SK-N-SH treated with all-trans-retinoic acid at 6 μM for 48 hours (cell line): ENCODE measurements at regions not wholly inside any gene's neighbourhood (a gene's known extent, or its start where the extent isn't known, plus 50 kb on each side); places are given as distances from the start of the nearest gene placed in this dataset.

ENCODE experiments used
- BACH2 ChIP-seq: fragments of 250-450 bp; sonication (Bioruptor Pico); IDR thresholded peaks from 2 replicates; pipeline ENCODE4 v1.9.0; 2021; ENCODE audit warnings: mild to moderate bottlenecking, borderline replicate concordance
- CSRNP3 ChIP-seq: fragments of 250-450 bp; sonication (Bioruptor Pico); IDR thresholded peaks from 2 replicates; pipeline ENCODE4 v1.5.1; 2021; ENCODE audit warnings: mild to moderate bottlenecking, moderate library complexity
- SNAI2 ChIP-seq: fragments of 250-450 bp; sonication (Bioruptor Pico); IDR thresholded peaks from 2 replicates; pipeline ENCODE4 v1.5.0; 2020; ENCODE audit warnings: mild to moderate bottlenecking, moderate library complexity
- ZC3H10 ChIP-seq: fragments of 250-450 bp; sonication (Bioruptor Pico); IDR thresholded peaks from 2 replicates; pipeline ENCODE4 v1.5.1; 2021; ENCODE audit warnings: mild to moderate bottlenecking, moderate library complexity
- ZFP30 ChIP-seq: fragments of 450-650 bp; formaldehyde crosslinking; IDR thresholded peaks from 2 replicates; pipeline ENCODE4 v1.5.0; 2022; ENCODE audit warnings: mild to moderate bottlenecking, moderate library complexity
- ZNF8 ChIP-seq: fragments of 450-650 bp; formaldehyde crosslinking; IDR thresholded peaks from 2 replicates; pipeline ENCODE4 v1.5.0; 2020; ENCODE audit warnings: mild to moderate bottlenecking, moderate library complexity
- TF ChIP-seq, protein P1 (sequence below): fragments of 250-450 bp; sonication (Bioruptor Pico); IDR thresholded peaks from 2 replicates; pipeline ENCODE4 v1.8.0; 2021; ENCODE audit warnings: low read depth, mild to moderate bottlenecking, moderate library complexity, borderline replicate concordance
- TF ChIP-seq, protein P2 (sequence below): fragments of 250-450 bp; sonication (Bioruptor Pico); IDR thresholded peaks from 2 replicates; pipeline ENCODE4 v1.8.0; 2020; ENCODE audit warnings: mild to moderate bottlenecking, moderate library complexity, borderline replicate concordance

- TF ChIP-seq, protein P1, sequence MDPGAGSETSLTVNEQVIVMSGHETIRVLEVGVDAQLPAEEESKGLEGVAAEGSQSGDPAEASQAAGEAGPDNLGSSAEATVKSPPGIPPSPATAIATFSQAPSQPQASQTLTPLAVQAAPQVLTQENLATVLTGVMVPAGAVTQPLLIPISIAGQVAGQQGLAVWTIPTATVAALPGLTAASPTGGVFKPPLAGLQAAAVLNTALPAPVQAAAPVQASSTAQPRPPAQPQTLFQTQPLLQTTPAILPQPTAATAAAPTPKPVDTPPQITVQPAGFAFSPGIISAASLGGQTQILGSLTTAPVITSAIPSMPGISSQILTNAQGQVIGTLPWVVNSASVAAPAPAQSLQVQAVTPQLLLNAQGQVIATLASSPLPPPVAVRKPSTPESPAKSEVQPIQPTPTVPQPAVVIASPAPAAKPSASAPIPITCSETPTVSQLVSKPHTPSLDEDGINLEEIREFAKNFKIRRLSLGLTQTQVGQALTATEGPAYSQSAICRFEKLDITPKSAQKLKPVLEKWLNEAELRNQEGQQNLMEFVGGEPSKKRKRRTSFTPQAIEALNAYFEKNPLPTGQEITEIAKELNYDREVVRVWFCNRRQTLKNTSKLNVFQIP (CRISPR knock-in tag), result no peak
- TF ChIP-seq SNAI2 (CRISPR knock-in tag) (no peak), BACH2 (no peak), ZFP30 (no peak), ZC3H10 (CRISPR knock-in tag) (no peak), CSRNP3 (CRISPR knock-in tag) (no peak), ZNF8 (CRISPR knock-in tag) (no peak)
- TF ChIP-seq, protein P2, sequence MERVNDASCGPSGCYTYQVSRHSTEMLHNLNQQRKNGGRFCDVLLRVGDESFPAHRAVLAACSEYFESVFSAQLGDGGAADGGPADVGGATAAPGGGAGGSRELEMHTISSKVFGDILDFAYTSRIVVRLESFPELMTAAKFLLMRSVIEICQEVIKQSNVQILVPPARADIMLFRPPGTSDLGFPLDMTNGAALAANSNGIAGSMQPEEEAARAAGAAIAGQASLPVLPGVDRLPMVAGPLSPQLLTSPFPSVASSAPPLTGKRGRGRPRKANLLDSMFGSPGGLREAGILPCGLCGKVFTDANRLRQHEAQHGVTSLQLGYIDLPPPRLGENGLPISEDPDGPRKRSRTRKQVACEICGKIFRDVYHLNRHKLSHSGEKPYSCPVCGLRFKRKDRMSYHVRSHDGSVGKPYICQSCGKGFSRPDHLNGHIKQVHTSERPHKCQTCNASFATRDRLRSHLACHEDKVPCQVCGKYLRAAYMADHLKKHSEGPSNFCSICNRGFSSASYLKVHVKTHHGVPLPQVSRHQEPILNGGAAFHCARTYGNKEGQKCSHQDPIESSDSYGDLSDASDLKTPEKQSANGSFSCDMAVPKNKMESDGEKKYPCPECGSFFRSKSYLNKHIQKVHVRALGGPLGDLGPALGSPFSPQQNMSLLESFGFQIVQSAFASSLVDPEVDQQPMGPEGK, result no peak
Measured at GRCh38 chr1:106534612-106535011, 521.9 kb upstream of the PRMT6 start.
